GM12878 (cell line): ENCODE measurements at regions not wholly inside any gene's neighbourhood (a gene's known extent, or its start where the extent isn't known, plus 50 kb on each side); places are given as distances from the start of the nearest gene placed in this dataset.

ENCODE experiments used
- ATAC-seq: fragments of 200-7000 bp; cut with Tn5 transposase; 3 replicates; pipeline ENCODE4 v1.9.1; 2020; ENCODE audit warnings: mild to moderate bottlenecking, moderate library complexity
- BruUV-seq: library from RNA; stranded (reverse); fragments of 400-500 nt; replicated peaks from 2 replicates; lab custom pipeline; 2021; lab: Mats Ljungman, UMichigan
- CTCF ChIA-PET: fragments of 300-600 bp; sonication (Branson Sonifier 250); formaldehyde crosslinking; extraction: SDS; loops from one replicate; lab custom pipeline; 2021; ENCODE audit warnings: inconsistent platforms; lab: Yijun Ruan, JAX
- POLR2A ChIA-PET: fragments of 350-600 bp; formaldehyde crosslinking; extraction: SDS; loops from one replicate; lab custom pipeline; 2021; ENCODE audit warnings: inconsistent platforms; lab: Charles Lee
- RAD21 ChIA-PET: fragments of 300-600 bp; sonication (Branson Sonifier 250); formaldehyde crosslinking; loops from one replicate; lab custom pipeline; 2023; ENCODE audit warnings: antibody characterized with exemption; ENCODE audit not compliant: unreplicated experiment; lab: Charles Lee
- SMC1A ChIA-PET: fragments of 300-600 bp; sonication (Branson Sonifier 250); formaldehyde crosslinking; loops from one replicate; lab custom pipeline; 2023; ENCODE audit not compliant: unreplicated experiment, uncharacterized antibody; lab: Charles Lee
- DNase-seq: peaks from one replicate; pipeline ENCODE4 v3.0.0-alpha.2; 2011; ENCODE audit warnings: low read depth, low spot score
- FAIRE-seq: peaks from 3 replicates; lab custom pipeline; 2011; peaks lifted over from hg19 to GRCh38; lab: Jason Lieb, UNC
- H2AFZ ChIP-seq: 2 replicates; pipeline ENCODE4 v1.6.0; 2011; ENCODE audit warnings: low read depth, low read length, control low read depth; ENCODE audit not compliant: control insufficient read depth
- H3K27ac ChIP-seq: 2 replicates; pipeline ENCODE4 v1.5.1; 2011; ENCODE audit warnings: control low read depth; ENCODE audit not compliant: control insufficient read depth, insufficient read depth
- H3K27me3 ChIP-seq, 2 experiments: replicated peaks in 1 of 2; 2 replicates each; pipeline versions ENCODE4 v1.6.0 to v1.6.1; 2011; ENCODE audit warnings: low read length in 1 of 2; ENCODE audit not compliant: control insufficient read depth in 2 of 2, insufficient read depth in 2 of 2
- H3K36me3 ChIP-seq, 2 experiments: 2 replicates each; pipeline ENCODE4 v1.5.1; 2011; ENCODE audit warnings: low read length in 1 of 2; ENCODE audit not compliant: control insufficient read depth in 2 of 2, insufficient read depth in 2 of 2
- H3K4me1 ChIP-seq: 2 replicates; pipeline ENCODE4 v1.6.1; 2011; ENCODE audit warnings: mild to moderate bottlenecking, low read length, moderate library complexity, mixed read lengths; ENCODE audit not compliant: control insufficient read depth, insufficient read depth
- H3K4me2 ChIP-seq: 2 replicates; pipeline ENCODE4 v1.6.0; 2011; ENCODE audit warnings: control low read depth; ENCODE audit not compliant: control insufficient read depth, insufficient read depth
- H3K4me3 ChIP-seq: fragments of 200-600 bp; sonication (generic); 2 replicates; pipeline ENCODE4 v1.5.1; 2016
- H3K79me2 ChIP-seq: 2 replicates; pipeline ENCODE4 v1.6.0; 2011; ENCODE audit warnings: low read length; ENCODE audit not compliant: control insufficient read depth, insufficient read depth
- H3K9ac ChIP-seq: 2 replicates; pipeline ENCODE4 v1.8.0; 2011; ENCODE audit warnings: low read length, control low read depth, mixed read lengths; ENCODE audit not compliant: control insufficient read depth, insufficient read depth
- H3K9me3 ChIP-seq: replicated peaks from 3 replicates; pipeline ENCODE4 v1.5.1; 2011; ENCODE audit warnings: mild to moderate bottlenecking, low read length; ENCODE audit not compliant: control insufficient read depth, insufficient read depth
- H4K20me1 ChIP-seq: 2 replicates; pipeline ENCODE4 v1.6.0; 2011; ENCODE audit not compliant: control insufficient read depth, insufficient read depth
- CHD2 ChIP-seq: IDR thresholded peaks from 2 replicates; pipeline ENCODE4 v1.6.1; 2011; ENCODE audit warnings: low read depth, low read length, improper control_type of control experiment, borderline replicate concordance
- EP300 ChIP-seq, 2 experiments: fragments of 150-350 bp in 1 of 2; IDR thresholded peaks; 2 replicates each; pipeline ENCODE4 v1.6.1; 2011 to 2012; ENCODE audit warnings: low read depth in 2 of 2, low read length in 2 of 2, borderline replicate concordance in 1 of 2, improper control_type of control experiment in 1 of 2, inconsistent platforms in 1 of 2; ENCODE audit not compliant: control insufficient read depth in 1 of 2
- ESRRA ChIP-seq: IDR thresholded peaks from 2 replicates; pipeline ENCODE4 v1.6.1; 2012; ENCODE audit warnings: mild to moderate bottlenecking, low read length, improper control_type of control experiment
- FOXK2 ChIP-seq: fragments of 450-650 bp; IDR thresholded peaks from 2 replicates; pipeline ENCODE4 v1.6.1; 2017; ENCODE audit warnings: mild to moderate bottlenecking, moderate library complexity
- GATAD2B ChIP-seq: fragments of 450-650 bp; conservative IDR thresholded peaks from 2 replicates; pipeline ENCODE4 v1.6.1; 2017; ENCODE audit warnings: low read depth, mild to moderate bottlenecking, moderate library complexity
- HCFC1 ChIP-seq: fragments of 150-350 bp; IDR thresholded peaks from 2 replicates; pipeline ENCODE4 v1.6.1; 2014; ENCODE audit warnings: low read length
- NFXL1 ChIP-seq: fragments of 450-650 bp; IDR thresholded peaks from 2 replicates; pipeline ENCODE4 v1.6.1; 2017; ENCODE audit warnings: antibody characterized with exemption, mild to moderate bottlenecking, borderline replicate concordance
- NR2F1 ChIP-seq: fragments of 450-650 bp; conservative IDR thresholded peaks from 2 replicates; pipeline ENCODE4 v1.6.1; 2017; ENCODE audit warnings: mild to moderate bottlenecking
- PML ChIP-seq: IDR thresholded peaks from 2 replicates; pipeline ENCODE4 v1.6.1; 2012; ENCODE audit warnings: low read length, inconsistent platforms
- POLR2AphosphoS5 ChIP-seq: IDR thresholded peaks from 2 replicates; pipeline ENCODE4 v1.6.1; 2011; ENCODE audit warnings: mild to moderate bottlenecking, low read length, inconsistent platforms
- SIX5 ChIP-seq: IDR thresholded peaks from 2 replicates; pipeline ENCODE4 v1.6.1; 2011; ENCODE audit warnings: mild to moderate bottlenecking, low read depth, low read length, moderate library complexity; ENCODE audit not compliant: severe bottlenecking
- SP1 ChIP-seq: IDR thresholded peaks from one replicate; pipeline ENCODE4 v1.6.1; 2011; ENCODE audit warnings: low read depth, low read length
- SUZ12 ChIP-seq: fragments of 200-600 bp; sonication (generic); IDR thresholded peaks from one replicate; pipeline ENCODE4 v1.6.1; 2018; ENCODE audit warnings: antibody characterized with exemption, mild to moderate bottlenecking; ENCODE audit not compliant: unreplicated experiment
- WGBS: methylation state at CpG from one replicate; pipeline ENCODE4 v1.1.6; 2016; ENCODE audit warnings: low lambda C conversion rate; ENCODE audit not compliant: insufficient replicate concordance, insufficient coverage; ENCODE audit errors: missing lambda C conversion rate; 5-methylcytosine and 5-hydroxymethylcytosine counted together
- in situ Hi-C: fragments of 300-500 bp; cut with MboI; formaldehyde crosslinking; loops from 9 replicates; pipeline ENCODE4 v1.14.3; 2018; ENCODE audit warnings: mixed read lengths
- intact Hi-C: fragments of 100-400 bp; cut with micrococcal nuclease; formaldehyde crosslinking; loops from one replicate; pipeline ENCODE4 v1.14.2; 2022; ENCODE audit not compliant: unreplicated experiment
- TF ChIP-seq, protein P1 (sequence below): fragments of 450-650 bp; IDR thresholded peaks from 2 replicates; pipeline ENCODE4 v1.6.1; 2016; ENCODE audit warnings: mild to moderate bottlenecking
- TF ChIP-seq, protein P2 (sequence below): fragments of 450-650 bp; IDR thresholded peaks from 2 replicates; pipeline ENCODE4 v1.6.1; 2014; ENCODE audit warnings: mild to moderate bottlenecking
- TF ChIP-seq, protein P3 (sequence below): IDR thresholded peaks from 2 replicates; pipeline ENCODE4 v1.6.1; 2011; ENCODE audit warnings: borderline replicate concordance, low read depth, mild to moderate bottlenecking, moderate library complexity, mixed read lengths, low read length; ENCODE audit not compliant: insufficient read depth; ENCODE audit errors: extremely low read length
- TF ChIP-seq, protein P4 (sequence below): IDR thresholded peaks from 2 replicates; pipeline ENCODE4 v1.6.1; 2012; ENCODE audit warnings: low read depth, low read length, improper control_type of control experiment
- TF ChIP-seq, protein P5 (sequence below): fragments of 450-650 bp; formaldehyde crosslinking; IDR thresholded peaks from 2 replicates; pipeline ENCODE4 v1.5.0; 2022; ENCODE audit warnings: mild to moderate bottlenecking, missing genetic modification characterization

DNA sequence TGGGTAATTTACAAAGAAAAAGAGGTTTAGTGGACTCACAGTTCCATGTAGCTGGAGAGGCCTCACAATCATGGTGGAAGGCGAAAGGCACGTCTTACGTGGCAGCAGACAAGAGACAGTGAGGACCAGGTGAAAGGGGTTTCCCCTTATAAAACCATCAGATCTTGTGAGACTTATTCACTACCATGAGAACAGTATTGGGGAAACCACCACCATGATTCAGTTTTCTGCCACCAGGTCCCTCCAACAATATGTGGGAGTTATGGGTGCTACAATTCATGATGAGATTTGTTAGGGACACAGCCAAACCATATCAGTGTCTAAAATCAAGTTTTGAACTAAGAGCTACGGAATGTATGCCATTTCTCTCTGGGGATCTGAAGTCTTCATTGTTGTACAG is 354.8 kb upstream of the C2CD4B start:
- POLR2A ChIA-PET, result no interaction called here
- Histone ChIP-seq H3K9ac (no peak overlapping the region), H3K79me2 (no peaks in the 10 kb centered on the region), H3K4me2 (no peak overlapping the region), H3K9me3 (no peaks in the 10 kb centered on the region), H3K36me3 (no peaks in the 10 kb centered on the region), H2AFZ (no peak overlapping the region), H3K4me3 (no peak overlapping the region), H3K27ac (no peak overlapping the region), H3K27me3 (peaks cover 0 to 3% of the 10 kb centered on the region in 2 experiments; a peak in 1 of 4 replicates), H3K4me1 (no peaks in the 10 kb centered on the region), H4K20me1 (no peaks in the 10 kb centered on the region)
- intact Hi-C loops (no loop called here), in situ Hi-C loops (no loop called here)
- RAD21 ChIA-PET, result no interaction called here
- ATAC-seq (no peak), DNase-seq (no peak), FAIRE-seq (no peak)
- WGBS, result 31% methylated on average over 4 of the region's 4 CpGs
- CTCF ChIA-PET, result interaction anchor here (0.9 kb wide), 1 partner anchor 327 kb away, joined by 3 read pairs; no protein-coding TSS in a partner anchor
- SMC1A ChIA-PET, result no interaction called here
- BruUV-seq, result no TSS peak
- no peak for TF ChIP-seq NFXL1
- TF ChIP-seq CHD2, result no peak
- TF ChIP-seq, protein P1, sequence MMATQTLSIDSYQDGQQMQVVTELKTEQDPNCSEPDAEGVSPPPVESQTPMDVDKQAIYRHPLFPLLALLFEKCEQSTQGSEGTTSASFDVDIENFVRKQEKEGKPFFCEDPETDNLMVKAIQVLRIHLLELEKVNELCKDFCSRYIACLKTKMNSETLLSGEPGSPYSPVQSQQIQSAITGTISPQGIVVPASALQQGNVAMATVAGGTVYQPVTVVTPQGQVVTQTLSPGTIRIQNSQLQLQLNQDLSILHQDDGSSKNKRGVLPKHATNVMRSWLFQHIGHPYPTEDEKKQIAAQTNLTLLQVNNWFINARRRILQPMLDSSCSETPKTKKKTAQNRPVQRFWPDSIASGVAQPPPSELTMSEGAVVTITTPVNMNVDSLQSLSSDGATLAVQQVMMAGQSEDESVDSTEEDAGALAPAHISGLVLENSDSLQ, result no peak
- no peak for TF ChIP-seq FOXK2
- TF ChIP-seq POLR2AphosphoS5, result no peak
- TF ChIP-seq PML, result no peak
- no peak for TF ChIP-seq EP300 (IDR thresholded peaks at IDR 0.05; ENCODE audit: borderline replicate concordance in 1 of 2, control insufficient read depth in 1 of 2, low read depth in 2 of 2, low read length in 2 of 2)
- TF ChIP-seq ESRRA, result no peak
- TF ChIP-seq HCFC1, result no peak
- TF ChIP-seq, protein P2, sequence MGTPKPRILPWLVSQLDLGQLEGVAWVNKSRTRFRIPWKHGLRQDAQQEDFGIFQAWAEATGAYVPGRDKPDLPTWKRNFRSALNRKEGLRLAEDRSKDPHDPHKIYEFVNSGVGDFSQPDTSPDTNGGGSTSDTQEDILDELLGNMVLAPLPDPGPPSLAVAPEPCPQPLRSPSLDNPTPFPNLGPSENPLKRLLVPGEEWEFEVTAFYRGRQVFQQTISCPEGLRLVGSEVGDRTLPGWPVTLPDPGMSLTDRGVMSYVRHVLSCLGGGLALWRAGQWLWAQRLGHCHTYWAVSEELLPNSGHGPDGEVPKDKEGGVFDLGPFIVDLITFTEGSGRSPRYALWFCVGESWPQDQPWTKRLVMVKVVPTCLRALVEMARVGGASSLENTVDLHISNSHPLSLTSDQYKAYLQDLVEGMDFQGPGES, result no peak
- no peak for TF ChIP-seq SP1
- TF ChIP-seq, protein P3, sequence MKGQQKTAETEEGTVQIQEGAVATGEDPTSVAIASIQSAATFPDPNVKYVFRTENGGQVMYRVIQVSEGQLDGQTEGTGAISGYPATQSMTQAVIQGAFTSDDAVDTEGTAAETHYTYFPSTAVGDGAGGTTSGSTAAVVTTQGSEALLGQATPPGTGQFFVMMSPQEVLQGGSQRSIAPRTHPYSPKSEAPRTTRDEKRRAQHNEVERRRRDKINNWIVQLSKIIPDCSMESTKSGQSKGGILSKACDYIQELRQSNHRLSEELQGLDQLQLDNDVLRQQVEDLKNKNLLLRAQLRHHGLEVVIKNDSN, result no peak
- no peak for TF ChIP-seq SUZ12
- no peak for TF ChIP-seq GATAD2B
- TF ChIP-seq, protein P4, sequence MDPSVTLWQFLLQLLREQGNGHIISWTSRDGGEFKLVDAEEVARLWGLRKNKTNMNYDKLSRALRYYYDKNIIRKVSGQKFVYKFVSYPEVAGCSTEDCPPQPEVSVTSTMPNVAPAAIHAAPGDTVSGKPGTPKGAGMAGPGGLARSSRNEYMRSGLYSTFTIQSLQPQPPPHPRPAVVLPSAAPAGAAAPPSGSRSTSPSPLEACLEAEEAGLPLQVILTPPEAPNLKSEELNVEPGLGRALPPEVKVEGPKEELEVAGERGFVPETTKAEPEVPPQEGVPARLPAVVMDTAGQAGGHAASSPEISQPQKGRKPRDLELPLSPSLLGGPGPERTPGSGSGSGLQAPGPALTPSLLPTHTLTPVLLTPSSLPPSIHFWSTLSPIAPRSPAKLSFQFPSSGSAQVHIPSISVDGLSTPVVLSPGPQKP, result no peak
- TF ChIP-seq NR2F1, result no peak
- TF ChIP-seq SIX5, result no peak
- TF ChIP-seq, protein P5, sequence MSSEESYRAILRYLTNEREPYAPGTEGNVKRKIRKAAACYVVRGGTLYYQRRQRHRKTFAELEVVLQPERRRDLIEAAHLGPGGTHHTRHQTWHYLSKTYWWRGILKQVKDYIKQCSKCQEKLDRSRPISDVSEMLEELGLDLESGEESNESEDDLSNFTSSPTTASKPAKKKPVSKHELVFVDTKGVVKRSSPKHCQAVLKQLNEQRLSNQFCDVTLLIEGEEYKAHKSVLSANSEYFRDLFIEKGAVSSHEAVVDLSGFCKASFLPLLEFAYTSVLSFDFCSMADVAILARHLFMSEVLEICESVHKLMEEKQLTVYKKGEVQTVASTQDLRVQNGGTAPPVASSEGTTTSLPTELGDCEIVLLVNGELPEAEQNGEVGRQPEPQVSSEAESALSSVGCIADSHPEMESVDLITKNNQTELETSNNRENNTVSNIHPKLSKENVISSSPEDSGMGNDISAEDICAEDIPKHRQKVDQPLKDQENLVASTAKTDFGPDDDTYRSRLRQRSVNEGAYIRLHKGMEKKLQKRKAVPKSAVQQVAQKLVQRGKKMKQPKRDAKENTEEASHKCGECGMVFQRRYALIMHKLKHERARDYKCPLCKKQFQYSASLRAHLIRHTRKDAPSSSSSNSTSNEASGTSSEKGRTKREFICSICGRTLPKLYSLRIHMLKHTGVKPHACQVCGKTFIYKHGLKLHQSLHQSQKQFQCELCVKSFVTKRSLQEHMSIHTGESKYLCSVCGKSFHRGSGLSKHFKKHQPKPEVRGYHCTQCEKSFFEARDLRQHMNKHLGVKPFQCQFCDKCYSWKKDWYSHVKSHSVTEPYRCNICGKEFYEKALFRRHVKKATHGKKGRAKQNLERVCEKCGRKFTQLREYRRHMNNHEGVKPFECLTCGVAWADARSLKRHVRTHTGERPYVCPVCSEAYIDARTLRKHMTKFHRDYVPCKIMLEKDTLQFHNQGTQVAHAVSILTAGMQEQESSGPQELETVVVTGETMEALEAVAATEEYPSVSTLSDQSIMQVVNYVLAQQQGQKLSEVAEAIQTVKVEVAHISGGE (CRISPR knock-in tag), result no peak
